ENCODE measurements at regions not wholly inside any gene's neighbourhood (a gene's known extent, or its start where the extent isn't known, plus 50 kb on each side); places are given as distances from the start of the nearest gene placed in this dataset.

GRCh38 chr11:27201454-27202302 lies 161.1 kb downstream of the BBOX1 start:
- Histone ChIP-seq H3K27ac (peak overlapping the region in 10 of 21 experiments; percentile 32 to 80 (median 54)), H3K4me3 (no peak overlapping the region)

GRCh38 chr11:27200779-27201453 lies 160.3 kb downstream of the BBOX1 start:
- Histone ChIP-seq H3K4me3 (no peak overlapping the region), H3K27ac (peak overlapping the region in 7 of 21 experiments; percentile 32 to 80 (median 62))

- Histone ChIP-seq H3K4me3 (no peak overlapping the region), H3K27ac (no peak overlapping the region)
Observed at GRCh38 chr11:27196203-27196897, 155.7 kb downstream of the BBOX1 start.

GRCh38 chr11:27195837-27196202 lies 155.2 kb downstream of the BBOX1 start:
- no peak overlapping the region for H3K27ac ChIP-seq
- H3K4me3 ChIP-seq: no peak overlapping the region

- no peak overlapping the region for H3K4me3 ChIP-seq
- peak overlapping the region in 1 of 21 experiments; percentile 35 for H3K27ac ChIP-seq
Observed at GRCh38 chr11:27194976-27195375, 154.4 kb downstream of the BBOX1 start.

GRCh38 chr11:27193434-27194225 lies 153.0 kb downstream of the BBOX1 start:
- Histone ChIP-seq H3K27ac (no peak overlapping the region), H3K4me3 (no peak overlapping the region)

- Histone ChIP-seq H3K27ac (no peak overlapping the region), H3K4me3 (no peak overlapping the region)
Observed at GRCh38 chr11:27192184-27192583, 151.6 kb downstream of the BBOX1 start.

GRCh38 chr11:27191639-27192038 lies 151.0 kb downstream of the BBOX1 start:
- Histone ChIP-seq H3K4me3 (no peak overlapping the region), H3K27ac (no peak overlapping the region)

- Histone ChIP-seq H3K4me3 (no peak overlapping the region), H3K27ac (no peak overlapping the region)
Observed at GRCh38 chr11:27188696-27189095, 148.1 kb downstream of the BBOX1 start.

- no peak overlapping the region for H3K4me3 ChIP-seq
- no peak overlapping the region for H3K27ac ChIP-seq
Observed at GRCh38 chr11:27187848-27188621, 147.4 kb downstream of the BBOX1 start.

GRCh38 chr11:27187075-27187847 lies 146.6 kb downstream of the BBOX1 start:
- Histone ChIP-seq H3K4me3 (no peak overlapping the region), H3K27ac (no peak overlapping the region)

- H3K27ac ChIP-seq: no peak overlapping the region
- no peak overlapping the region for H3K4me3 ChIP-seq
Observed at GRCh38 chr11:27186580-27186979, 146.0 kb downstream of the BBOX1 start.

GRCh38 chr11:27184458-27185312 lies 144.1 kb downstream of the BBOX1 start:
- Histone ChIP-seq H3K27ac (peak overlapping the region in 9 of 21 experiments; percentile 4 to 77 (median 44)), H3K4me3 (no peak overlapping the region)

GRCh38 chr11:27183672-27184457 lies 143.2 kb downstream of the BBOX1 start:
- Histone ChIP-seq H3K4me3 (no peak overlapping the region), H3K27ac (peak overlapping the region in 9 of 21 experiments; percentile 4 to 77 (median 44))

GRCh38 chr11:27179334-27179733 lies 138.7 kb downstream of the BBOX1 start:
- H3K27ac ChIP-seq: peak overlapping the region in 5 of 21 experiments; percentile 26 to 80 (median 35)

GRCh38 chr11:27178859-27179258 lies 138.2 kb downstream of the BBOX1 start:
- H3K27ac ChIP-seq: peak overlapping the region in 4 of 21 experiments; percentile 28 to 80 (median 54)
- no peak overlapping the region for H3K4me3 ChIP-seq

More at GRCh38 chr11:27179334-27179733, 138.7 kb downstream of the BBOX1 start:
- no peak overlapping the region for H3K4me3 ChIP-seq
